ENCODE measurements at regions not wholly inside any gene's neighbourhood (a gene's known extent, or its start where the extent isn't known, plus 50 kb on each side); places are given as distances from the start of the nearest gene placed in this dataset.

GRCh38 chr3:117393119-117393518, 683.5 kb downstream of the TUSC7 start:
- no peaks in the 10 kb centered on the region for H3K79me2 ChIP-seq (ENCODE audit: low read length)
- no peaks in the 10 kb centered on the region for H4K20me1 ChIP-seq (ENCODE audit: insufficient read depth, low read length)
- H3K9ac ChIP-seq (ENCODE audit: low read length) = no peak overlapping the region
- no peaks in the 10 kb centered on the region for H3K9me2 ChIP-seq (replicated peaks; ENCODE audit: insufficient read depth, low read length)
- H3K4me3 ChIP-seq (ENCODE audit: low read length) = no peak overlapping the region
- no peak overlapping the region for H3K27ac ChIP-seq (ENCODE audit: low read length)
- no peak overlapping the region for H3K4me2 ChIP-seq (ENCODE audit: low read depth, low read length)
- H2AFZ ChIP-seq (ENCODE audit: low read length) = no peak overlapping the region
- no peaks in the 10 kb centered on the region for H3K36me3 ChIP-seq (replicated peaks; ENCODE audit: insufficient read depth, low read length)
- H3K4me1 ChIP-seq (ENCODE audit: low read length) = no peaks in the 10 kb centered on the region
- no peaks in the 10 kb centered on the region for H3F3A ChIP-seq (ENCODE audit: insufficient read depth, low read length)
- no peak for DNase-seq
- no peaks in the 10 kb centered on the region for H3K27me3 ChIP-seq (replicated peaks; ENCODE audit: insufficient read depth, low read length)
- no peaks in the 10 kb centered on the region for H3K9me3 ChIP-seq (replicated peaks; ENCODE audit: insufficient read depth, low read length)
- TF ChIP-seq CTCF (IDR thresholded peaks at IDR 0.05; ENCODE audit: low read length) = no peak
- TF ChIP-seq EZH2 (optimal IDR thresholded peaks at IDR 0.05; ENCODE audit: low read depth, low read length) = no peak
- TF ChIP-seq EZH2phosphoT487 (IDR thresholded peaks at IDR 0.05; ENCODE audit: low read length) = no peak

DNA sequence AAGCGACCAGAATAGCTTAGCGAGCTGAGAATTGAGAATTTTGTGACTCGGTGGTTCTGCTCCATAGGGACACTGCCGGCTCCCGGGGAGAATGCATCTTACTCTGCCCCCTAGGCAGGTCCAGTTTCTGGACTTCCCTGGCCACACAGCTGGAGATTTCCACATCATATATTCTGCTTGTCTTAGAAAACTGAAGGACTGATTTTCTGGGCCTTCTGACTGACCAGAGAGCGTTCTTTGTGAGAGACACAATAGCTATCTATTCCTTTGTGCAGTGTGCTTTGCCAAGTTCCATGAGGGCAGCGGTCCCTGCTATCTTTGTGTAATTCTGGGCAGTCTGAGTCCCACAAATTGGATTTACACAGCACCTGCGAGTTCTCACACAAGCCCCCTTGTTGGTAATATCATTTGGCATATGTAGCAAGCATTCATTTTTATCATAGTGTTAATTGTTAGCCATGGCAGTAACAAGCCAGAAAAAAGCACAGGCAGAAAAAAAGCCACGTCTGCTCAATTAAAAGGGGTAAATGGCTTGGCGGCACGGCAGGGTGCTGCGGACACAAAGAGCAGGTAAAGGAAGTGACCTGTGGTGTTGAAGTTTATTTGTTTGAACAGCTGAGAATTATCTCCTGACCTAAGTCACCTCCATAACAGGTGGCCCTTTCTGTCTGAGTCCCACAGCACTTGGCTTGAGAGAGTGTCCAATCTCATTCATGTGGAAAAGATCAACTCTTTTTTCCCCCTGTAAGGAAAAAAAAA, 688.7 kb downstream of the TUSC7 start:
- Histone ChIP-seq H3K9ac (ENCODE audit: low read length) (no peak overlapping the region), H3K9me2 (replicated peaks; ENCODE audit: insufficient read depth, low read length) (no peaks in the 10 kb centered on the region), H4K20me1 (ENCODE audit: insufficient read depth, low read length) (no peaks in the 10 kb centered on the region), H3K27ac (ENCODE audit: low read length) (no peak overlapping the region), H3F3A (ENCODE audit: insufficient read depth, low read length) (no peaks in the 10 kb centered on the region), H3K4me1 (ENCODE audit: low read length) (no peaks in the 10 kb centered on the region), H3K4me2 (ENCODE audit: low read depth, low read length) (no peak overlapping the region), H2AFZ (ENCODE audit: low read length) (no peak overlapping the region), H3K4me3 (ENCODE audit: low read length) (no peak overlapping the region), H3K9me3 (replicated peaks; ENCODE audit: insufficient read depth, low read length) (no peaks in the 10 kb centered on the region), H3K27me3 (replicated peaks; ENCODE audit: insufficient read depth, low read length) (no peaks in the 10 kb centered on the region), H3K79me2 (ENCODE audit: low read length) (no peaks in the 10 kb centered on the region), H3K36me3 (replicated peaks; ENCODE audit: insufficient read depth, low read length) (no peaks in the 10 kb centered on the region)
- DNase-seq = no peak
- TF ChIP-seq EZH2 (optimal IDR thresholded peaks at IDR 0.05; ENCODE audit: low read depth, low read length) (no peak), CTCF (IDR thresholded peaks at IDR 0.05; ENCODE audit: low read length) (no peak), EZH2phosphoT487 (IDR thresholded peaks at IDR 0.05; ENCODE audit: low read length) (no peak)

DNA sequence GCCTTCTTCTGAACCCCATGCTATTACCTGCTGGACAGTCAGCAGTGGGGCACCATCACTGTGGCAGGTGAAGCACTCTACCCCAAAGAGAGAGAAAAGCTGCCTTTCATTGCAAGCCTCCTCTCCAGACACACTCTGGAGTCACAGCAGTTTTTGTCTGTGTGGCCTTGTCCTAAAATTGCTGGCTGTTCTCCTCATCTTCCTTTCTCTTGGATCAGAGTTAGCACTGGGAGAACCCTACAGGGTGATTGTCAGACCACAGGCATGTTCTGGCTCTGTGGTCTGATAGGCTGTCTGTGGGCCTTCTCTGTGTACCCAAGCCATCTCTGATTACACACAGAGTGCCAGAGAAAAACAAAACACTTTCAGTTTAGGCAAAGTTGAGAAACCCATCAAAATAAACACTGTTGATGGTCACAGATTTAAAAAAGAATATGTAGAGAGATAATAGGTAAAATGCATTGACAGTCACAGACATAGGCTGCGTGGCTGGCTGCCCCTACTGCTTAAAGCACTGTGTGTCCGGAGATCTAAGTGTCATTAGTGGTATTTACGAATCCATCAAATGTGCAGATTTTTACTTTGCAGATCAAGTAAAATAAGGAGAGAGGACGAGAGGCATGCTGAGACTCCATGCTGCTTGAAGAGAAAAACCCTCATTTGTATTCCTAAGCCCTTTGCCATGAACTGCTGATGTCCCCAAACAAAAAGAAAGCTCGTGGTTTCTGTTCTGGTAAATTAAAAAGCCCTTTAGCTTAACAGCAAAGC, 689.9 kb downstream of the TUSC7 start:
- no peak overlapping the region for H2AFZ ChIP-seq (ENCODE audit: low read length)
- H3K36me3 ChIP-seq (replicated peaks; ENCODE audit: insufficient read depth, low read length) = no peaks in the 10 kb centered on the region
- no peak overlapping the region for H3K27ac ChIP-seq (ENCODE audit: low read length)
- H3K9me2 ChIP-seq (replicated peaks; ENCODE audit: insufficient read depth, low read length) = no peaks in the 10 kb centered on the region
- H3K9me3 ChIP-seq (replicated peaks; ENCODE audit: insufficient read depth, low read length) = no peaks in the 10 kb centered on the region
- TF ChIP-seq CTCF (IDR thresholded peaks at IDR 0.05; ENCODE audit: low read length) = no peak
- H3F3A ChIP-seq (ENCODE audit: insufficient read depth, low read length) = no peaks in the 10 kb centered on the region
- H3K9ac ChIP-seq (ENCODE audit: low read length) = no peak overlapping the region
- no peaks in the 10 kb centered on the region for H3K4me1 ChIP-seq (ENCODE audit: low read length)
- no peaks in the 10 kb centered on the region for H3K27me3 ChIP-seq (replicated peaks; ENCODE audit: insufficient read depth, low read length)
- H4K20me1 ChIP-seq (ENCODE audit: insufficient read depth, low read length) = no peaks in the 10 kb centered on the region
- H3K4me2 ChIP-seq (ENCODE audit: low read depth, low read length) = no peak overlapping the region
- H3K79me2 ChIP-seq (ENCODE audit: low read length) = no peaks in the 10 kb centered on the region
- DNase-seq = no peak
- no peak overlapping the region for H3K4me3 ChIP-seq (ENCODE audit: low read length)

Measured in MM.1S (cell line).